ENCODE measurements at regions not wholly inside any gene's neighbourhood (a gene's known extent, or its start where the extent isn't known, plus 50 kb on each side); places are given as distances from the start of the nearest gene placed in this dataset.

DNA sequence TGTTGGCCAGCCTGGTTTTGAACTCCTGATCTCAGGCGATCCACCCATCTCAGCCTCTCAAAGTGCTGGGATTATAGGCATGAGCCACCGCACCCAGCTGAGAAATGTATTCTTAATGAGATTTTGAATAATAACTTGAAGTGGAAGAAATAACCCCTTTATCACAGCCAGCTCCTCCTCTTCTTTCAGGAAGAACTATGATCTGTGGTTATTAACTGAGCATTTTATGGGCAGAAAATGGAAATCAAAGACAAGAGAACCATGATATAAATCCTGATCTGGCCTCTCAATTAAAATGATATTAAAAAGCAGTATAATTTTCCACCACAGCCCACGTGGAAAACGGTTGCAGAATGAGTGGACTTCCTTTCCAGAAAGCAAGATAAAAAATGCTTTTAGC is 206.6 kb downstream of the PRELID2 start:
- Histone ChIP-seq H3K4me1 (ENCODE audit: control insufficient read depth, insufficient read depth, low read length) (no peaks in the 10 kb centered on the region), H3K14ac (replicated peaks; ENCODE audit: low read depth, low read length) (no peak overlapping the region), H4K5ac (ENCODE audit: low read depth, low read length) (no peak overlapping the region), H4K20me1 (ENCODE audit: insufficient read depth, low read length) (no peaks in the 10 kb centered on the region), H4K91ac (ENCODE audit: insufficient read depth, low read depth, low read length) (no peak overlapping the region), H3K9ac (ENCODE audit: low read depth, low read length) (no peak overlapping the region), H2AK5ac (ENCODE audit: low read depth, low read length) (no peak overlapping the region), H3K23ac (ENCODE audit: low read depth, low read length) (no peak overlapping the region), H3K79me1 (ENCODE audit: low read depth in 1 of 2, low read length in 2 of 2) (no peaks in the 10 kb centered on the region), H2AK9ac (replicated peaks; ENCODE audit: low read depth, low read length, poor library complexity) (no peak overlapping the region), H3K4ac (ENCODE audit: low read depth, low read length) (no peak overlapping the region), H3K18ac (ENCODE audit: low read depth, low read length) (no peak overlapping the region), H2AFZ (replicated peaks; ENCODE audit: low read length, poor library complexity) (no peak overlapping the region), H3K4me3 (ENCODE audit: insufficient read depth, low read depth, low read length) (no peak overlapping the region), H3K27me3 (ENCODE audit: control insufficient read depth, insufficient read depth, low read length) (no peaks in the 10 kb centered on the region), H3K9me3 (ENCODE audit: control insufficient read depth, insufficient read depth, low read length) (peaks cover 7% of the 10 kb centered on the region), H4K8ac (ENCODE audit: low read depth in 2 of 2, low read length in 2 of 2) (no peak overlapping the region), H3K27ac (ENCODE audit: insufficient read depth, low read length) (no peak overlapping the region), H3K36me3 (ENCODE audit: control insufficient read depth, insufficient read depth, low read length) (no peaks in the 10 kb centered on the region), H2BK5ac (ENCODE audit: low read depth, low read length, poor library complexity, severe bottlenecking) (no peak overlapping the region), H3K56ac (ENCODE audit: extremely low read depth, insufficient read depth, low read length) (no peak overlapping the region), H3K9me1 (ENCODE audit: insufficient read depth, low read length) (no peaks in the 10 kb centered on the region), H2BK15ac (ENCODE audit: low read depth, low read length) (no peak overlapping the region), H2BK20ac (ENCODE audit: low read depth, low read length) (no peak overlapping the region), H2BK120ac (ENCODE audit: low read depth, low read length) (no peak overlapping the region), H3K4me2 (ENCODE audit: low read depth, low read length) (no peak overlapping the region)
- dilution Hi-C loops (cut with HindIII; ENCODE audit: low sequenced_read_pairs, unreplicated experiment) = no loop called here
- no peak for ATAC-seq (ENCODE audit: low read depth)
- TF ChIP-seq SMC3 (IDR thresholded peaks at IDR 0.05; ENCODE audit: low read depth, low read length) (no peak), CTCF (conservative IDR thresholded peaks at IDR 0.05; ENCODE audit: low read depth, low read length) (no peak), RAD21 (IDR thresholded peaks at IDR 0.05; ENCODE audit: low read length) (no peak), NFE2L2 (IDR thresholded peaks at IDR 0.05; ENCODE audit: low read depth, low read length) (no peak), MAZ (IDR thresholded peaks at IDR 0.05; ENCODE audit: borderline replicate concordance, low read depth, low read length) (no peak), CHD1 (IDR thresholded peaks at IDR 0.05; ENCODE audit: low read depth, low read length) (no peak), CEBPB (IDR thresholded peaks at IDR 0.05; ENCODE audit: low read depth, low read length) (no peak), MXI1 (IDR thresholded peaks at IDR 0.05; ENCODE audit: borderline replicate concordance, low read depth, low read length) (no peak), POLR2A (IDR thresholded peaks at IDR 0.05; ENCODE audit: low read depth, low read length) (no peak), MAFK (IDR thresholded peaks at IDR 0.05; ENCODE audit: low read depth, low read length) (no peak), FOS (IDR thresholded peaks at IDR 0.05; ENCODE audit: low read depth, low read length) (no peak), RCOR1 (IDR thresholded peaks at IDR 0.05; ENCODE audit: insufficient replicate concordance, low read length) (no peak)
- TF ChIP-seq, protein P1, sequence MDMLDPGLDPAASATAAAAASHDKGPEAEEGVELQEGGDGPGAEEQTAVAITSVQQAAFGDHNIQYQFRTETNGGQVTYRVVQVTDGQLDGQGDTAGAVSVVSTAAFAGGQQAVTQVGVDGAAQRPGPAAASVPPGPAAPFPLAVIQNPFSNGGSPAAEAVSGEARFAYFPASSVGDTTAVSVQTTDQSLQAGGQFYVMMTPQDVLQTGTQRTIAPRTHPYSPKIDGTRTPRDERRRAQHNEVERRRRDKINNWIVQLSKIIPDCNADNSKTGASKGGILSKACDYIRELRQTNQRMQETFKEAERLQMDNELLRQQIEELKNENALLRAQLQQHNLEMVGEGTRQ (IDR thresholded peaks at IDR 0.05; ENCODE audit: low read depth, low read length) = no peak
- no TSS peak for BruUV-seq (replicated peaks)
- ChIA-PET POLR2A (ENCODE audit: unreplicated experiment) (interaction anchor here (0.6 kb wide), 1 partner anchor 44 kb away, joined by 3 read pairs; no protein-coding TSS in a partner anchor), CTCF (no interaction called here)
- no peak for DNase-seq
- intact Hi-C loops (cut with micrococcal nuclease) = no loop called here
- in situ Hi-C loops (cut with MboI; ENCODE audit: low sequenced_read_pairs) = no loop called here
- no CpG with 5 or more reads among the region's 4 CpGs for WGBS, 2 experiments (ENCODE audit: extremely low coverage in 2 of 2, insufficient read length in 1 of 2)

Measured in IMR-90 (cell line).